ENCODE measurements at regions not wholly inside any gene's neighbourhood (a gene's known extent, or its start where the extent isn't known, plus 50 kb on each side); places are given as distances from the start of the nearest gene placed in this dataset.

DNA sequence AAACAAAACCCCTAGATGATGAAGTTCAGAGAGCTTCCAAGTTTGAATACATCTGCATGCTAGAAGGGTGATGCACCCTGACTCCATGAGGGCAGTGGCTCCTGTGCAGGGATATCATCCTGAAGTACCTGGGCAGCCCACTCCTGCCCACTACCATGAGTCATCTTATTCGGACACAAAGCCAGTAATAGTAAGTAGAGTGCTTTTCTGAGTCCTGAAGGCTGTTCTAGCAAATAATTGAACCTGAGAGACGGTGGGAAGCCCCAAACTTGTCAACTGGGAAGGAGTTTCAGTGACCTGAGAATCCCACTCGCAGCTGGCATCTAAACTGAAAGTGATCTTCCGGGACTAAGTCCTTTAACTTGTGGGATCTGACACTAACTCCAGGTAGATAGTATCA is 152.9 kb upstream of the COL21A1 start:
- Histone ChIP-seq H3K9me3 (peaks cover 0 to 7% of the 10 kb centered on the region in 2 donors), H3K4me3 (no peak overlapping the region), H3K27me3 (no peaks in the 10 kb centered on the region), H3K4me1 (peaks cover 0 to 24% (median 1%) of the 10 kb centered on the region in 4 donors), H3K36me3 (no peaks in the 10 kb centered on the region), H3K27ac (no peak overlapping the region)
- TF ChIP-seq CTCF (IDR thresholded peaks at IDR 0.05) (no peak), POLR2AphosphoS5 (IDR thresholded peaks at IDR 0.05) (no peak), EP300 (IDR thresholded peaks at IDR 0.05; ENCODE audit: low read depth) (no peak)
- WGBS, 2 donors (ENCODE audit: low coverage in 1 of 2), result 42 to 51% methylated on average over 2 to 4 of the region's 4 CpGs
- in situ Hi-C loops (cut with MboI; ENCODE audit: low pct_ligation_motif_present in 1 of 4, low pct_unique_long_range_greater_than_20kb in 1 of 4, low sequenced_read_pairs in 3 of 4), result no loop called here
- DNase-seq, result no peak
- intact Hi-C loops (cut with DNase I; ENCODE audit: low total_unique reads), result no loop called here

- in situ Hi-C loops (cut with MboI; ENCODE audit: low pct_ligation_motif_present in 1 of 4, low pct_unique_long_range_greater_than_20kb in 1 of 4, low sequenced_read_pairs in 3 of 4), result no loop called here
These were observed 152.4 kb upstream of the COL21A1 start for GRCh38 chr6:56399672-56400263.

GRCh38 chr6:56399250-56399671 is 151.9 kb upstream of the COL21A1 start:
- TF ChIP-seq POLR2AphosphoS5 (IDR thresholded peaks at IDR 0.05) (no peak), POLR2A (IDR thresholded peaks at IDR 0.05) (no peak), CTCF (IDR thresholded peaks at IDR 0.05) (no peak), EP300 (IDR thresholded peaks at IDR 0.05; ENCODE audit: low read depth) (no peak)
- peaks cover 0 to 20% (median 1%) of the 10 kb centered on the region in 4 donors for H3K4me1 ChIP-seq
- H3K36me3 ChIP-seq, result no peaks in the 10 kb centered on the region
- intact Hi-C loops (cut with DNase I; ENCODE audit: low total_unique reads), result no loop called here
- in situ Hi-C loops (cut with MboI; ENCODE audit: low pct_ligation_motif_present in 1 of 4, low pct_unique_long_range_greater_than_20kb in 1 of 4, low sequenced_read_pairs in 3 of 4), result no loop called here
- no peak overlapping the region for H3K4me3 ChIP-seq
- WGBS, 2 donors (ENCODE audit: low coverage in 1 of 2), result 42 to 64% methylated on average over 2 of the region's 2 CpGs
- H3K27me3 ChIP-seq, result no peaks in the 10 kb centered on the region
- DNase-seq, result no peak
- peaks cover 0 to 7% of the 10 kb centered on the region in 2 donors for H3K9me3 ChIP-seq
- no peak overlapping the region for H3K27ac ChIP-seq

More at GRCh38 chr6:56399672-56400263, 152.4 kb upstream of the COL21A1 start:
- TF ChIP-seq EP300 (IDR thresholded peaks at IDR 0.05; ENCODE audit: low read depth) (no peak), CTCF (IDR thresholded peaks at IDR 0.05) (no peak), POLR2AphosphoS5 (IDR thresholded peaks at IDR 0.05) (no peak), POLR2A (IDR thresholded peaks at IDR 0.05) (no peak)
- Histone ChIP-seq H3K4me3 (no peak overlapping the region), H3K4me1 (peaks cover 0 to 24% (median 1%) of the 10 kb centered on the region in 4 donors), H3K27me3 (no peaks in the 10 kb centered on the region), H3K9me3 (peaks cover 0 to 7% of the 10 kb centered on the region in 2 donors), H3K27ac (no peak overlapping the region), H3K36me3 (no peaks in the 10 kb centered on the region)
- DNase-seq, result no peak
- WGBS, 2 donors (ENCODE audit: low coverage in 1 of 2), result 53 to 80% methylated on average over 3 to 10 of the region's 10 CpGs
- intact Hi-C loops (cut with DNase I; ENCODE audit: low total_unique reads), result no loop called here

GRCh38 chr6:56396435-56396834 is 149.1 kb upstream of the COL21A1 start:
- H3K27ac ChIP-seq, result no peak overlapping the region
- no peaks in the 10 kb centered on the region for H3K27me3 ChIP-seq
- H3K4me1 ChIP-seq, result peaks cover 0 to 13% (median 1%) of the 10 kb centered on the region in 4 donors
- H3K4me3 ChIP-seq, result no peak overlapping the region
- H3K36me3 ChIP-seq, result no peaks in the 10 kb centered on the region
- intact Hi-C loops (cut with DNase I; ENCODE audit: low total_unique reads), result no loop called here
- in situ Hi-C loops (cut with MboI; ENCODE audit: low pct_ligation_motif_present in 1 of 4, low pct_unique_long_range_greater_than_20kb in 1 of 4, low sequenced_read_pairs in 3 of 4), result no loop called here
- WGBS, 2 donors (ENCODE audit: low coverage in 1 of 2), result 64 to 72% methylated on average over 2 of the region's 2 CpGs
- H3K9me3 ChIP-seq, result peaks cover 0 to 5% of the 10 kb centered on the region in 2 donors
- no peak for DNase-seq
- TF ChIP-seq POLR2AphosphoS5 (IDR thresholded peaks at IDR 0.05) (no peak), EP300 (IDR thresholded peaks at IDR 0.05; ENCODE audit: low read depth) (no peak), CTCF (IDR thresholded peaks at IDR 0.05) (no peak), POLR2A (IDR thresholded peaks at IDR 0.05) (no peak)

Data from transverse colon (tissue), 4 donors.